K562 (cell line): ENCODE measurements at regions not wholly inside any gene's neighbourhood (a gene's known extent, or its start where the extent isn't known, plus 50 kb on each side); places are given as distances from the start of the nearest gene placed in this dataset.

ENCODE experiments used
- ATAC-seq: fragments of 200-7000 bp; cut with Tn5 transposase; 3 replicates; pipeline ENCODE4 v1.9.1; 2020; ENCODE audit warnings: moderate library complexity
- BruUV-seq: library from RNA; stranded (reverse); fragments of 400-500 nt; replicated peaks from 2 replicates; lab custom pipeline; 2021; lab: Mats Ljungman, UMichigan
- CTCF ChIA-PET: fragments of 300-600 bp; formaldehyde crosslinking; extraction: SDS; loops from one replicate; lab custom pipeline; 2021; ENCODE audit warnings: low intra/inter-chr PET ratio; lab: Yijun Ruan, JAX
- POLR2A ChIA-PET: fragments of 300-600, 350-650 bp; sonication (Branson Sonifier 250); formaldehyde crosslinking; extraction: SDS; loops from one replicate; lab custom pipeline; 2021; ENCODE audit warnings: antibody characterized with exemption, inconsistent platforms; lab: Yijun Ruan, JAX
- DNase-seq, 4 experiments: peaks; one replicate each; pipeline versions ENCODE4 v3.0.0 to v3.0.0-alpha.2; 2011 to 2018; ENCODE audit warnings: low spot score in 3 of 4, mixed read lengths in 3 of 4; ENCODE audit errors: extremely low read depth in 1 of 4
- FAIRE-seq: peaks from 2 replicates; lab custom pipeline; 2011; peaks lifted over from hg19 to GRCh38; lab: Jason Lieb, UNC
- H2AFZ ChIP-seq: 2 replicates; pipeline ENCODE4 v1.6.0; 2011; ENCODE audit warnings: low read depth, low read length, control low read depth, inconsistent platforms
- H3K27ac ChIP-seq: fragments of 200-600 bp; 3 replicates; pipeline ENCODE4 v1.8.0; 2011; ENCODE audit warnings: low read depth, mild to moderate bottlenecking, control low read depth, inconsistent platforms, low read length, moderate library complexity, mixed read lengths; ENCODE audit errors: extremely low read depth
- H3K27me3 ChIP-seq, 2 experiments: fragments of 300-600 bp in 1 of 2; 2 replicates in 1 of 2; 3 replicates in 1 of 2; pipeline versions ENCODE4 v1.6.0 to v1.8.0; 2011; ENCODE audit warnings: inconsistent platforms in 2 of 2, low read length in 2 of 2, mild to moderate bottlenecking in 1 of 2, mixed read lengths in 1 of 2, moderate library complexity in 1 of 2; ENCODE audit not compliant: control insufficient read depth in 2 of 2, insufficient read depth in 2 of 2
- H3K36me3 ChIP-seq: fragments of 300-600 bp; 3 replicates; pipeline ENCODE4 v1.8.0; 2011; ENCODE audit warnings: mild to moderate bottlenecking, low read length, inconsistent platforms; ENCODE audit not compliant: control insufficient read depth, insufficient read depth
- H3K4me1 ChIP-seq, 2 experiments: fragments of 200-600 bp in 1 of 2; replicated peaks in 1 of 2; 2 replicates in 1 of 2; 3 replicates in 1 of 2; pipeline versions ENCODE4 v1.5.1 to v1.8.0; 2011; ENCODE audit warnings: inconsistent platforms in 2 of 2, low read length in 2 of 2, mild to moderate bottlenecking in 1 of 2, mixed read lengths in 1 of 2, moderate library complexity in 1 of 2; ENCODE audit not compliant: control insufficient read depth in 2 of 2, insufficient read depth in 2 of 2
- H3K4me2 ChIP-seq: 2 replicates; pipeline ENCODE4 v1.6.1; 2011; ENCODE audit warnings: low read length, control low read depth, inconsistent platforms, mixed read lengths; ENCODE audit not compliant: insufficient read depth
- H3K4me3 ChIP-seq: fragments of 200-600 bp; sonication (generic), shearing (Covaris generic); 2 replicates; pipeline ENCODE4 v1.5.1; 2016; ENCODE audit warnings: control low read depth, inconsistent platforms
- H3K79me2 ChIP-seq: fragments of 200-600 bp; 3 replicates; pipeline ENCODE4 v1.8.0; 2011; ENCODE audit warnings: low read length, inconsistent platforms; ENCODE audit not compliant: control insufficient read depth, insufficient read depth
- H3K9ac ChIP-seq, 2 experiments: 2 replicates each; pipeline versions ENCODE4 v1.6.0 to v1.6.1; 2011; ENCODE audit warnings: low read depth in 2 of 2, low read length in 2 of 2, control low read depth in 1 of 2, inconsistent platforms in 1 of 2, mild to moderate bottlenecking in 1 of 2, mixed read lengths in 1 of 2; ENCODE audit not compliant: insufficient read depth in 1 of 2
- H3K9me1 ChIP-seq: one replicate; pipeline ENCODE4 v1.6.0; 2011; ENCODE audit warnings: inconsistent platforms, mild to moderate bottlenecking, low read length, moderate library complexity; ENCODE audit not compliant: control insufficient read depth, insufficient read depth
- H3K9me3 ChIP-seq: replicated peaks from 2 replicates; pipeline ENCODE4 v1.5.1; 2011; ENCODE audit warnings: low read depth, low read length, inconsistent platforms; ENCODE audit not compliant: control insufficient read depth, insufficient read depth
- H4K20me1 ChIP-seq: replicated peaks from 2 replicates; pipeline ENCODE4 v1.6.1; 2011; ENCODE audit warnings: low read length, inconsistent platforms, mixed read lengths; ENCODE audit not compliant: control insufficient read depth, insufficient read depth
- CBFB ChIP-seq: sonication (generic); formaldehyde crosslinking; IDR thresholded peaks from 2 replicates; pipeline ENCODE4 v1.4.0; 2020; ENCODE audit warnings: mild to moderate bottlenecking, missing genetic modification reagents
- DACH1 ChIP-seq: fragments of 450-650 bp; IDR thresholded peaks from 2 replicates; pipeline ENCODE4 v1.6.1; 2018; ENCODE audit not compliant: partially characterized antibody
- EGR1 ChIP-seq: fragments of 450-650 bp; conservative IDR thresholded peaks from 2 replicates; pipeline ENCODE4 v1.6.1; 2017; ENCODE audit warnings: mild to moderate bottlenecking
- ETV1 ChIP-seq: fragments of 450-650 bp; conservative IDR thresholded peaks from 2 replicates; pipeline ENCODE4 v1.6.1; 2016; ENCODE audit warnings: missing genetic modification characterization, control low read depth, low read depth, missing compliant biosample characterization
- GATAD2A ChIP-seq: fragments of 450-650 bp; IDR thresholded peaks from 2 replicates; pipeline ENCODE4 v1.6.1; 2017
- IRF2 ChIP-seq: sonication (generic); formaldehyde crosslinking; IDR thresholded peaks from 2 replicates; pipeline ENCODE4 v1.8.1; 2022; ENCODE audit warnings: mild to moderate bottlenecking, missing genetic modification reagents
- PCBP1 ChIP-seq: fragments of 200-400 bp; formaldehyde crosslinking; IDR thresholded peaks from 2 replicates; pipeline ENCODE4 v1.6.1; 2018; ENCODE audit warnings: mild to moderate bottlenecking, low read depth, low read length; ENCODE audit not compliant: poor library complexity, severe bottlenecking
- POLR2AphosphoS2 ChIP-seq: IDR thresholded peaks from 2 replicates; pipeline ENCODE4 v1.6.1; 2012; ENCODE audit warnings: low read length, improper control_type of control experiment
- SIX5 ChIP-seq, 2 experiments: IDR thresholded peaks; 2 replicates each; pipeline ENCODE4 v1.6.1; 2011; ENCODE audit warnings: low read length in 2 of 2, borderline replicate concordance in 1 of 2, low read depth in 1 of 2, mild to moderate bottlenecking in 1 of 2, moderate library complexity in 1 of 2; ENCODE audit not compliant: insufficient read depth in 1 of 2
- TGIF2 ChIP-seq: sonication (generic); formaldehyde crosslinking; IDR thresholded peaks from 2 replicates; pipeline ENCODE4 v1.8.1; 2022; ENCODE audit warnings: mild to moderate bottlenecking, missing genetic modification reagents, moderate library complexity
- ZNF146 ChIP-seq: IDR thresholded peaks from one replicate; pipeline ENCODE4 v1.6.1; 2018; ENCODE audit warnings: missing compliant biosample characterization; ENCODE audit not compliant: unreplicated experiment
- WGBS: fragments of 100-300 bp; shearing (Covaris generic); methylation state at CpG from one replicate; pipeline ENCODE4 v1.1.6; 2016; ENCODE audit warnings: low coverage, mixed read lengths; ENCODE audit not compliant: insufficient coverage; ENCODE audit errors: missing lambda C conversion rate; 5-methylcytosine and 5-hydroxymethylcytosine counted together
- in situ Hi-C: fragments of 300-500 bp; cut with MboI; formaldehyde crosslinking; loops from 4 replicates; pipeline ENCODE4 v1.15.0; 2018; ENCODE audit warnings: inconsistent platforms, mixed read lengths
- intact Hi-C: fragments of 100-400 bp; cut with micrococcal nuclease; formaldehyde crosslinking; loops from 2 replicates; pipeline ENCODE4 v1.14.2; 2022
- TF ChIP-seq, protein P1 (sequence below), 3 experiments: fragments of 200-800 bp in 1 of 3; sonication (Bioruptor generic) in 1 of 3; sonication (generic) in 1 of 3; formaldehyde crosslinking in 1 of 3; IDR thresholded peaks; 2 replicates each; pipeline versions ENCODE4 v1.6.1 to v1.8.0; 2016 to 2022; ENCODE audit warnings: mild to moderate bottlenecking in 2 of 3, missing compliant biosample characterization in 2 of 3, missing genetic modification characterization in 2 of 3, missing genetic modification reagents in 1 of 3
- TF ChIP-seq, protein P2 (sequence below), 2 experiments: fragments of 250-450 bp in 1 of 2; fragments of 450-650 bp in 1 of 2; sonication (Bioruptor Pico) in 1 of 2; IDR thresholded peaks; 2 replicates each; pipeline versions ENCODE4 v1.6.1 to v1.8.0; 2016 to 2021; ENCODE audit warnings: mild to moderate bottlenecking in 2 of 2, moderate library complexity in 2 of 2, missing compliant biosample characterization in 1 of 2, missing genetic modification characterization in 1 of 2
- TF ChIP-seq, protein P3 (sequence below): sonication (generic); formaldehyde crosslinking; IDR thresholded peaks from 2 replicates; pipeline ENCODE4 v1.9.0; 2022; ENCODE audit warnings: mild to moderate bottlenecking, missing genetic modification reagents
- TF ChIP-seq, protein P4 (sequence below): fragments of 250-450 bp; sonication (Bioruptor Pico); IDR thresholded peaks from 2 replicates; pipeline ENCODE4 v1.4.0; 2020; ENCODE audit warnings: mild to moderate bottlenecking, moderate library complexity, borderline replicate concordance

DNA sequence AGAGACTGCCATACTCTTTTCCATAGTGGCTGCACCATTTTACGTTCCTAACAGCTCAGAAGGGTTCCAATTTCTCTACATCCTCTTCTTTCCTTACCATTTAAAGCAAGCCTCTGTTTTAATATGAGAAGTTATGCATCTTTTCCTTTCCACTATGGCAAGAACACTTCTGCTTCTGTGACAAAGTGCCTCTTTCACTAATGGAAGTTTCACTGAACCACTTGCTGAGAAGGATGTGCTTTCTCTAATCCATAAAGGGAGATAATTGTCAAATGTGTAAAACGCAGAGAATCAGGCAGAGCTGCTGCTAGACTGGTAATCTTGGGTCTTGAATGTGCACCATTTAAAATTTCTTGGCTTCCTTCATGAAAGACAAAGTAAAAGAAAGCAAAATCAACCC, 131.6 kb downstream of the PJA2 start:
- 0% methylated on average over 2 of the region's 2 CpGs for WGBS
- no peaks in the 10 kb centered on the region for H3K9me1 ChIP-seq
- CTCF ChIA-PET, result no interaction called here
- no peak overlapping the region for H3K27ac ChIP-seq
- no peak overlapping the region for H3K4me2 ChIP-seq
- no peak overlapping the region for H3K9ac ChIP-seq
- H3K36me3 ChIP-seq, result no peaks in the 10 kb centered on the region
- no peak overlapping the region for H3K4me3 ChIP-seq
- no peaks in the 10 kb centered on the region for H3K9me3 ChIP-seq
- no TSS peak for BruUV-seq
- H3K27me3 ChIP-seq, result no peaks in the 10 kb centered on the region
- no peak for FAIRE-seq
- in situ Hi-C loops, result no loop called here
- no peak overlapping the region for H2AFZ ChIP-seq
- intact Hi-C loops, result no loop called here
- ATAC-seq, result no peak
- no peaks in the 10 kb centered on the region for H3K4me1 ChIP-seq
- TF ChIP-seq CBFB (CRISPR knock-in tag) (no peak), TGIF2 (no peak), ETV1 (no peak), POLR2AphosphoS2 (no peak), IRF2 (CRISPR knock-in tag) (no peak), SIX5 (IDR thresholded peaks at IDR 0.05; ENCODE audit: borderline replicate concordance in 1 of 2, insufficient read depth in 1 of 2, low read depth in 1 of 2, low read length in 2 of 2) (no peak), GATAD2A (no peak), PCBP1 (no peak), EGR1 (no peak), DACH1 (no peak), ZNF146 (CRISPR knock-in tag) (no peak)
- TF ChIP-seq, protein P1, sequence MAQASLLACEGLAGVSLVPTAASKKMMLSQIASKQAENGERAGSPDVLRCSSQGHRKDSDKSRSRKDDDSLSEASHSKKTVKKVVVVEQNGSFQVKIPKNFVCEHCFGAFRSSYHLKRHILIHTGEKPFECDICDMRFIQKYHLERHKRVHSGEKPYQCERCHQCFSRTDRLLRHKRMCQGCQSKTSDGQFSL (CRISPR knock-in tag; IDR thresholded peaks at IDR 0.05), result no peak
- TF ChIP-seq, protein P1 (tag; IDR thresholded peaks at IDR 0.05), result no peak
- TF ChIP-seq, protein P2, sequence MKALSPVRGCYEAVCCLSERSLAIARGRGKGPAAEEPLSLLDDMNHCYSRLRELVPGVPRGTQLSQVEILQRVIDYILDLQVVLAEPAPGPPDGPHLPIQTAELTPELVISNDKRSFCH (CRISPR knock-in tag; IDR thresholded peaks at IDR 0.05), result no peak
- TF ChIP-seq, protein P2 (tag; IDR thresholded peaks at IDR 0.05), result no peak
- TF ChIP-seq, protein P3, sequence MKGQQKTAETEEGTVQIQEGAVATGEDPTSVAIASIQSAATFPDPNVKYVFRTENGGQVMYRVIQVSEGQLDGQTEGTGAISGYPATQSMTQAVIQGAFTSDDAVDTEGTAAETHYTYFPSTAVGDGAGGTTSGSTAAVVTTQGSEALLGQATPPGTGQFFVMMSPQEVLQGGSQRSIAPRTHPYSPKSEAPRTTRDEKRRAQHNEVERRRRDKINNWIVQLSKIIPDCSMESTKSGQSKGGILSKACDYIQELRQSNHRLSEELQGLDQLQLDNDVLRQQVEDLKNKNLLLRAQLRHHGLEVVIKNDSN (CRISPR knock-in tag), result no peak
- TF ChIP-seq, protein P4, sequence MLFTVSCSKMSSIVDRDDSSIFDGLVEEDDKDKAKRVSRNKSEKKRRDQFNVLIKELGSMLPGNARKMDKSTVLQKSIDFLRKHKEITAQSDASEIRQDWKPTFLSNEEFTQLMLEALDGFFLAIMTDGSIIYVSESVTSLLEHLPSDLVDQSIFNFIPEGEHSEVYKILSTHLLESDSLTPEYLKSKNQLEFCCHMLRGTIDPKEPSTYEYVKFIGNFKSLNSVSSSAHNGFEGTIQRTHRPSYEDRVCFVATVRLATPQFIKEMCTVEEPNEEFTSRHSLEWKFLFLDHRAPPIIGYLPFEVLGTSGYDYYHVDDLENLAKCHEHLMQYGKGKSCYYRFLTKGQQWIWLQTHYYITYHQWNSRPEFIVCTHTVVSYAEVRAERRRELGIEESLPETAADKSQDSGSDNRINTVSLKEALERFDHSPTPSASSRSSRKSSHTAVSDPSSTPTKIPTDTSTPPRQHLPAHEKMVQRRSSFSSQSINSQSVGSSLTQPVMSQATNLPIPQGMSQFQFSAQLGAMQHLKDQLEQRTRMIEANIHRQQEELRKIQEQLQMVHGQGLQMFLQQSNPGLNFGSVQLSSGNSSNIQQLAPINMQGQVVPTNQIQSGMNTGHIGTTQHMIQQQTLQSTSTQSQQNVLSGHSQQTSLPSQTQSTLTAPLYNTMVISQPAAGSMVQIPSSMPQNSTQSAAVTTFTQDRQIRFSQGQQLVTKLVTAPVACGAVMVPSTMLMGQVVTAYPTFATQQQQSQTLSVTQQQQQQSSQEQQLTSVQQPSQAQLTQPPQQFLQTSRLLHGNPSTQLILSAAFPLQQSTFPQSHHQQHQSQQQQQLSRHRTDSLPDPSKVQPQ (CRISPR knock-in tag), result no peak
- no peaks in the 10 kb centered on the region for H4K20me1 ChIP-seq
- POLR2A ChIA-PET, result no interaction called here
- no peak for DNase-seq
- H3K79me2 ChIP-seq, result no peaks in the 10 kb centered on the region
